ENCODE measurements at regions not wholly inside any gene's neighbourhood (a gene's known extent, or its start where the extent isn't known, plus 50 kb on each side); places are given as distances from the start of the nearest gene placed in this dataset.

DNA sequence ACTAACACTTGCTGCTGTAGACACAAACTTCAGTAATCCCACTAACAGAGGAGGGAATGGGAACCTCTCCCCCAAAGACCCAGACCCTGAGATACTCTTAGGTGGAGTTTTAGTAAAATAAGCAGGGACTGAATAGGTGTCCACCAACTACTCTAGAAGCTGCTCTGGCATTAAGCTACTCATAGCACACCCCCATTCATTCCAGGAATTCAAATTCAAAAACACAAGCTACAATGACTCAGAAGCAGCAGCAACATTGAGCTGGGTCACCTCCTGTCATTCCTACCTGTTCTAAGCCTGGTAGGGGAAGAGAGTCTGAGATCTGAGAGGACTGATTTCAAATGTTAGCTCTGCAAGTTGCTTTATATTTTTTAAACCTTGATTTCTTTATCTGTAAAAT lies 135.4 kb upstream of the FRMPD4 start:
- TF ChIP-seq, protein P1, sequence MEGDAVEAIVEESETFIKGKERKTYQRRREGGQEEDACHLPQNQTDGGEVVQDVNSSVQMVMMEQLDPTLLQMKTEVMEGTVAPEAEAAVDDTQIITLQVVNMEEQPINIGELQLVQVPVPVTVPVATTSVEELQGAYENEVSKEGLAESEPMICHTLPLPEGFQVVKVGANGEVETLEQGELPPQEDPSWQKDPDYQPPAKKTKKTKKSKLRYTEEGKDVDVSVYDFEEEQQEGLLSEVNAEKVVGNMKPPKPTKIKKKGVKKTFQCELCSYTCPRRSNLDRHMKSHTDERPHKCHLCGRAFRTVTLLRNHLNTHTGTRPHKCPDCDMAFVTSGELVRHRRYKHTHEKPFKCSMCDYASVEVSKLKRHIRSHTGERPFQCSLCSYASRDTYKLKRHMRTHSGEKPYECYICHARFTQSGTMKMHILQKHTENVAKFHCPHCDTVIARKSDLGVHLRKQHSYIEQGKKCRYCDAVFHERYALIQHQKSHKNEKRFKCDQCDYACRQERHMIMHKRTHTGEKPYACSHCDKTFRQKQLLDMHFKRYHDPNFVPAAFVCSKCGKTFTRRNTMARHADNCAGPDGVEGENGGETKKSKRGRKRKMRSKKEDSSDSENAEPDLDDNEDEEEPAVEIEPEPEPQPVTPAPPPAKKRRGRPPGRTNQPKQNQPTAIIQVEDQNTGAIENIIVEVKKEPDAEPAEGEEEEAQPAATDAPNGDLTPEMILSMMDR (conservative IDR thresholded peaks at IDR 0.05; ENCODE audit: low read length) = no peak
- H3K4me3 ChIP-seq (ENCODE audit: low read length) = no peak overlapping the region
- DNase-seq (ENCODE audit: low read depth) = no peak

DNA sequence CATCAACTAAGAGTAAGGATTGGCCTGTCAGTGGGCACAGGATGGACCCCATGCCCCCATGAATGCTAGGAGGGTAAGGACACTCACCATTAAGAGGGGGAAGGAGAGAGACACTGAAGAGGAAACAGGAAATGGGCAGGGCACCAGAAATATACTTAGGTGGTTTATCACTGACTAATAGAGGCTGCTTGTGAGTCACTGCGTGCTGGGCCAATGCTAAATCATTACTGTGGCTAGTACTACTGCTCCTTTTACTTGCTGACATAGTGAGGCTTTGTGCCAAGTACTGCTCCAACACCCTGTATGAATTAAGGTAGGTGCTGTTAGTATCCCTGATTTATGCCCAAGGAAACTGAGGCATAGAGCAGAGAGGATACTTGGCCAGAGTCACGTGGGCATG lies 130.4 kb upstream of the FRMPD4 start:
- peak; percentile 78 for DNase-seq (ENCODE audit: low read depth)
- no peak overlapping the region for H3K4me3 ChIP-seq (ENCODE audit: low read length)
- TF ChIP-seq, protein P1 (conservative IDR thresholded peaks at IDR 0.05; ENCODE audit: low read length) = no peak

DNA sequence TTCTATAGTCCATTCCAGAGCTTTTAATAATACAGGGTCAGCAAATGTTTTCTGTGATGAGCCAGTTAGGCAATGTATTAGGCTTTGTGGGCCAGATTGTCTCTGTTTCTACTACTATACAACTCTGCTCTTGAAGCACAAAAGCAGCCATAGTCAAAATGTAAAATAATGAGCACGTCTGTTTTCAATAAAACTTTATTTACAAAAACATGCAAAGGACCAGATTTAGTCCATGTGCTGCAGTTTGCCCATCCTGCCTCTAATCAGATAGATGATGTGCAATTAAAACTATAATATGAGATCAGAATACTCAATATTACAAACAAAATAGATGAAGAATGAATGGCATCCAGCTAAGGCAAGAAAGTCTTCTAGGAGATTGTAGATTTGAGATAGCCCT lies 127.8 kb upstream of the FRMPD4 start:
- TF ChIP-seq, protein P1 (conservative IDR thresholded peaks at IDR 0.05; ENCODE audit: low read length) = no peak
- no peak for DNase-seq (ENCODE audit: low read depth)
- no peak overlapping the region for H3K4me3 ChIP-seq (ENCODE audit: low read length)

DNA sequence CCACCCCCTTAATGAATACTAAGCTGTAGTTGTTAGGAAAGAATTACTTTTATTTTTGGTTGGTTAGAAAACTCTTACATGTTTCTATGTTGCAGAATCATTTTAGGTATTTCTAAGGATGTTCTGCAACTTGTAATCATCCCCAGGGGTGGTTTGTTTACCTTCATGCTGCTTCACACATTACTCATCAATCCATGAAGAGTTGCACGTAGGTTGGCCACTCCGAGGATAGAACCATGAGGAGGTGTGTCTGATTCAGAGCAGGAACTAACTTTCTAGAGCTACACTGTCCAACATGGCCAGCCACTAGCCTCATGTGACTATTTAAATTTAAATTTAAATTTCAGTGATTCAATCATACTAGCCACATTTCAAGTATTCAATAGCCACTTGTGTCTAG lies 127.2 kb upstream of the FRMPD4 start:
- DNase-seq (ENCODE audit: low read depth) = peak; percentile 28
- TF ChIP-seq, protein P1 (conservative IDR thresholded peaks at IDR 0.05; ENCODE audit: low read length) = no peak

DNA sequence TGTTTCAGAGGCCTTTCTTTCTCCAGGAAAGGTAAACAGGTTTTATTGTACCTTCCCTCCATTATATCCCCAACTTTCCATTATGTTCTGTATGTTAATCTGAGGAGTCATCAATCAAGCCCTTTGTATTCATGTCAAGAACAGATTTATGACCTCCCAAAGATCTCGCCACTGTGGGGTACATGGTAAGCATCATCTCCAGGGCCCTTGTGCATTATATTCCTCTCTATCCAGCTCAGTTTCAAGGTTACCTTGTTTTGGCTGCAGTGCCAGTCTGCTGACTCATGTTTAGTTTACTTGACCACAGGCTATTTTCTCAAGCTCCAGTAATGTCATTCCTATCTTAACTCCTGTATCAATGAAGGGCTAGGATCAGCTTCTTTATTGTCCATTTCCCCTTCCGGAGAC lies 125.1 kb upstream of the FRMPD4 start:
- H3K4me3 ChIP-seq (ENCODE audit: low read length) = no peak overlapping the region
- DNase-seq (ENCODE audit: low read depth) = peak; percentile 40
- TF ChIP-seq, protein P1 (conservative IDR thresholded peaks at IDR 0.05; ENCODE audit: low read length) = no peak

More for the DNA sequence above, 127.2 kb upstream of the FRMPD4 start:
- H3K4me3 ChIP-seq (ENCODE audit: low read length) = no peak overlapping the region

DNA sequence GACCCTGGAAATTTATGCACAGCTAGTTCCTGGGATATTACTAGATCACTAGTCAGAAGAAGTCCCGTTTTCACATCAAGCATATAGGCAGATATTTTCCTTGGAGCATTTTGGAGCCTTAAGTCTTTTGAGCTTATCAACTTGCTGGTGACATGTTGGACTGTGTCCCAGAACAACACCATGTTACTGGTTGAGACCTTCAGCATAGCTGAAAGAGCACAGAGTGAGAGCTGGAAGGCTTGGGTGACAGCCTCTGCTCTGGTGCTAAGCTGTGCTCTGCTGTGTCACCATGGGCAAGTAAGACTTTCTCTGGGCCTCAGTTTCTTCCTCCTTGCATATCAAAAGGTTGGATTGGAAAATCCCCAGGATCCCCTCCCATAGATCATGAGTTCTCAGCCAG lies 116.6 kb upstream of the FRMPD4 start:
- DNase-seq (ENCODE audit: low read depth) = no peak
- H3K4me3 ChIP-seq (ENCODE audit: low read length) = no peak overlapping the region
- TF ChIP-seq, protein P1 (conservative IDR thresholded peaks at IDR 0.05; ENCODE audit: low read length) = no peak

DNA sequence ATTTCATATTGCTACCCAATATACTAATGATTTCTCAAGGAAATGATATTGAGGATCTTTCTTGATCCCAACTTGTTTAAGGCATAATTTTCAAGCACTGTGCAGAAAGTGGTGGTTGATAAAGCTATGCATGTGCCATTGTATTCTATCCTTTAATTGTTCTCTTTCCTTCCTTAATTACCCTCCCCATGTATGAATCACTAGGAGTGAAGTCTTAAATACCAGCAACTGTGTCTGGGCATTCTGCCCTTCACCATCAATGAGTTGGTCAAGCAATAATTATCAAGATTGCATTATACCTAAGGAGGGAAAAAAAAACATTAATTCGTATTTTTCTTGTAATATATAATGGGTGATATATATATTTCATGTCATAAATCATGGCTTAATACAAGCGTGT lies 111.8 kb upstream of the FRMPD4 start:
- H3K4me3 ChIP-seq (ENCODE audit: low read length) = no peak overlapping the region
- TF ChIP-seq, protein P1 (conservative IDR thresholded peaks at IDR 0.05; ENCODE audit: low read length) = no peak
- peak; percentile 10 for DNase-seq (ENCODE audit: low read depth)

Measured in AG10803 (cell line).